PC-9 (cell line): ENCODE measurements at regions not wholly inside any gene's neighbourhood (a gene's known extent, or its start where the extent isn't known, plus 50 kb on each side); places are given as distances from the start of the nearest gene placed in this dataset.

Experiments used
- BruUV-seq: library from RNA; stranded (reverse); fragments of 400-500 nt; replicated peaks from 2 replicates; lab custom pipeline; 2021; lab: Mats Ljungman, UMichigan
- CTCF ChIA-PET: fragments of 300-600 bp; sonication (Branson Sonifier 250); formaldehyde crosslinking; loops from one replicate; lab custom pipeline; 2022; ENCODE audit warnings: antibody characterized with exemption; lab: Charles Lee
- POLR2A ChIA-PET: fragments of 300-600 bp; sonication (Branson Sonifier 250); formaldehyde crosslinking; loops from one replicate; lab custom pipeline; 2022; ENCODE audit warnings: antibody characterized with exemption; ENCODE audit not compliant: unreplicated experiment; lab: Charles Lee
- DNase-seq, 2 experiments: peaks; one replicate each; pipeline versions ENCODE4 v3.0.0 to v3.0.0-alpha.2; 2015 to 2022; ENCODE audit warnings: mixed read lengths in 1 of 2
- H2AFZ ChIP-seq: fragments of 200-600 bp; sonication (generic); 2 replicates; pipeline ENCODE4 v1.8.1; 2017; ENCODE audit warnings: antibody characterized with exemption
- H3F3A ChIP-seq: fragments of 200-600 bp; sonication (generic); 2 replicates; pipeline ENCODE4 v1.8.1; 2017; ENCODE audit warnings: antibody characterized with exemption, mild to moderate bottlenecking, low read depth; ENCODE audit not compliant: insufficient read depth
- H3K27ac ChIP-seq: fragments of 200-600 bp; sonication (generic); 2 replicates; pipeline ENCODE4 v1.6.1; 2016; ENCODE audit warnings: mixed run types
- H3K27me3 ChIP-seq: fragments of 200-600 bp; sonication (generic); 2 replicates; pipeline ENCODE4 v1.6.1; 2016; ENCODE audit warnings: low read depth, mixed run types; ENCODE audit not compliant: insufficient read depth
- H3K36me3 ChIP-seq: fragments of 200-600 bp; sonication (generic); 2 replicates; pipeline ENCODE4 v1.6.1; 2016; ENCODE audit warnings: low read depth, mixed run types
- H3K4me1 ChIP-seq: fragments of 200-600 bp; sonication (generic); replicated peaks from 2 replicates; pipeline ENCODE4 v1.6.1; 2016; ENCODE audit warnings: mixed run types; ENCODE audit not compliant: insufficient read depth
- H3K4me2 ChIP-seq: fragments of 200-600 bp; sonication (generic); 2 replicates; pipeline ENCODE4 v1.6.1; 2017; ENCODE audit warnings: mixed run types
- H3K4me3 ChIP-seq: fragments of 200-600 bp; sonication (generic); 2 replicates; pipeline ENCODE4 v1.6.1; 2016; ENCODE audit warnings: mixed run types
- H3K79me2 ChIP-seq: fragments of 200-600 bp; sonication (generic); 2 replicates; pipeline ENCODE4 v1.6.1; 2017; ENCODE audit warnings: low read depth, mixed run types
- H3K9me2 ChIP-seq: fragments of 200-600 bp; sonication (generic); 2 replicates; pipeline ENCODE4 v1.8.1; 2017; ENCODE audit warnings: mild to moderate bottlenecking; ENCODE audit not compliant: insufficient read depth
- H3K9me3 ChIP-seq: fragments of 200-600 bp; sonication (generic); 2 replicates; pipeline ENCODE4 v1.8.1; 2016; ENCODE audit warnings: low read depth; ENCODE audit not compliant: insufficient read depth
- H4K20me1 ChIP-seq: fragments of 200-600 bp; sonication (generic); 2 replicates; pipeline ENCODE4 v1.8.1; 2017; ENCODE audit not compliant: insufficient read depth
- CTCF ChIP-seq: fragments of 200-600 bp; sonication (generic); conservative IDR thresholded peaks from 2 replicates; pipeline ENCODE4 v1.6.1; 2017; ENCODE audit warnings: mixed run types, antibody characterized with exemption, mild to moderate bottlenecking, moderate library complexity
- EZH2 ChIP-seq: fragments of 200-600 bp; sonication (generic); IDR thresholded peaks from 2 replicates; pipeline ENCODE4 v1.8.0; 2017; ENCODE audit warnings: antibody characterized with exemption, low read depth
- intact Hi-C: fragments of 100-400 bp; cut with micrococcal nuclease; formaldehyde crosslinking; loops from one replicate; pipeline ENCODE4 v1.10.0; 2022; ENCODE audit not compliant: unreplicated experiment

GRCh38 chr12:24409868-24410267 is 460.4 kb upstream of the SOX5 start:
- Histone ChIP-seq H3K27ac (no peak overlapping the region), H3F3A (no peaks in the 10 kb centered on the region), H3K4me2 (no peak overlapping the region), H3K9me3 (no peaks in the 10 kb centered on the region), H3K4me1 (no peaks in the 10 kb centered on the region), H3K36me3 (no peaks in the 10 kb centered on the region), H2AFZ (no peak overlapping the region), H3K27me3 (peaks cover 13% of the 10 kb centered on the region; the same call in 1 of the 2 replicates), H3K79me2 (no peaks in the 10 kb centered on the region), H3K4me3 (no peak overlapping the region), H3K9me2 (no peaks in the 10 kb centered on the region), H4K20me1 (no peaks in the 10 kb centered on the region; the same call in 1 of the 2 replicates)
- ChIA-PET CTCF (no interaction called here), POLR2A (no interaction called here)
- TF ChIP-seq EZH2 (no peak), CTCF (no peak)
- intact Hi-C loops, result no loop called here
- no TSS peak for BruUV-seq
- no peak for DNase-seq

GRCh38 chr12:24408305-24408704 is 458.8 kb upstream of the SOX5 start:
- POLR2A ChIA-PET, result no interaction called here
- Histone ChIP-seq H3K9me3 (no peaks in the 10 kb centered on the region), H2AFZ (no peak overlapping the region), H3K4me3 (no peak overlapping the region), H4K20me1 (no peaks in the 10 kb centered on the region; the same call in 1 of the 2 replicates), H3K4me1 (no peaks in the 10 kb centered on the region), H3K9me2 (no peaks in the 10 kb centered on the region), H3K27ac (no peak overlapping the region), H3K27me3 (peaks cover 25% of the 10 kb centered on the region; the same call in 1 of the 2 replicates), H3K4me2 (no peak overlapping the region), H3K36me3 (no peaks in the 10 kb centered on the region), H3K79me2 (no peaks in the 10 kb centered on the region), H3F3A (no peaks in the 10 kb centered on the region)
- BruUV-seq, result no TSS peak
- no peak for TF ChIP-seq CTCF
- no peak for TF ChIP-seq EZH2
- no peak for DNase-seq
- intact Hi-C loops, result no loop called here
- CTCF ChIA-PET, result no interaction called here

GRCh38 chr12:24407884-24408283 is 458.4 kb upstream of the SOX5 start:
- Histone ChIP-seq H3K4me3 (no peak overlapping the region), H3K9me3 (no peaks in the 10 kb centered on the region), H3K27me3 (peaks cover 25% of the 10 kb centered on the region; the same call in 1 of the 2 replicates), H3K4me1 (no peaks in the 10 kb centered on the region), H4K20me1 (no peaks in the 10 kb centered on the region; the same call in 1 of the 2 replicates), H3K36me3 (no peaks in the 10 kb centered on the region), H3K4me2 (no peak overlapping the region), H3K9me2 (no peaks in the 10 kb centered on the region), H3K79me2 (no peaks in the 10 kb centered on the region), H2AFZ (no peak overlapping the region), H3F3A (no peaks in the 10 kb centered on the region), H3K27ac (no peak overlapping the region)
- no TSS peak for BruUV-seq
- intact Hi-C loops, result no loop called here
- POLR2A ChIA-PET, result no interaction called here
- no peak for DNase-seq
- CTCF ChIA-PET, result no interaction called here
- TF ChIP-seq EZH2 (no peak), CTCF (no peak)
